MCF 10A (cell line): ENCODE measurements at regions not wholly inside any gene's neighbourhood (a gene's known extent, or its start where the extent isn't known, plus 50 kb on each side); places are given as distances from the start of the nearest gene placed in this dataset.

Source experiments
- BruUV-seq: library from RNA; stranded (reverse); fragments of 400-500 nt; replicated peaks from 2 replicates; lab custom pipeline; 2021; lab: Mats Ljungman, UMichigan
- CTCF ChIA-PET: fragments of 300-600 bp; sonication (Branson Sonifier 250); formaldehyde crosslinking; extraction: SDS; loops from one replicate; lab custom pipeline; 2021; ENCODE audit warnings: antibody characterized with exemption, inconsistent platforms; lab: Yijun Ruan, JAX
- POLR2A ChIA-PET: fragments of 300-600, 350-650 bp; sonication (Branson Sonifier 250); formaldehyde crosslinking; extraction: SDS; loops from one replicate; lab custom pipeline; 2020; ENCODE audit warnings: antibody characterized with exemption, inconsistent platforms; lab: Yijun Ruan, JAX
- DNase-seq: peaks from one replicate; pipeline ENCODE4 v3.0.0-alpha.2; 2018; ENCODE audit not compliant: unreplicated experiment
- H3K27ac Mint-ChIP-seq: one replicate; pipeline ENCODE4 v1.8.0; 2022; ENCODE audit warnings: mild to moderate bottlenecking, low read depth, mixed read lengths; ENCODE audit not compliant: unreplicated experiment
- H3K27me3 Mint-ChIP-seq: one replicate; pipeline ENCODE4 v1.8.0; 2022; ENCODE audit warnings: mixed read lengths; ENCODE audit not compliant: insufficient read depth, unreplicated experiment
- H3K36me3 Mint-ChIP-seq: one replicate; pipeline ENCODE4 v1.8.0; 2022; ENCODE audit warnings: mild to moderate bottlenecking, moderate library complexity, mixed read lengths; ENCODE audit not compliant: insufficient read depth, unreplicated experiment
- H3K4me1 Mint-ChIP-seq: one replicate; pipeline ENCODE4 v1.8.0; 2022; ENCODE audit warnings: mixed read lengths; ENCODE audit not compliant: insufficient read depth, unreplicated experiment
- H3K4me3 Mint-ChIP-seq: one replicate; pipeline ENCODE4 v1.8.0; 2022; ENCODE audit warnings: mild to moderate bottlenecking, moderate library complexity, mixed read lengths; ENCODE audit not compliant: unreplicated experiment
- H3K9me3 Mint-ChIP-seq: one replicate; pipeline ENCODE4 v1.8.0; 2022; ENCODE audit warnings: mixed read lengths; ENCODE audit not compliant: unreplicated experiment
- intact Hi-C: fragments of 100-400 bp; cut with micrococcal nuclease; formaldehyde crosslinking; loops from 2 replicates; pipeline ENCODE4 v1.14.1; 2022
- TF ChIP-seq, protein P1 (sequence below): fragments of 200-600 bp; IDR thresholded peaks from one replicate; pipeline ENCODE4 v1.8.0; 2022; ENCODE audit warnings: antibody characterized with exemption, mild to moderate bottlenecking; ENCODE audit not compliant: unreplicated experiment

DNA sequence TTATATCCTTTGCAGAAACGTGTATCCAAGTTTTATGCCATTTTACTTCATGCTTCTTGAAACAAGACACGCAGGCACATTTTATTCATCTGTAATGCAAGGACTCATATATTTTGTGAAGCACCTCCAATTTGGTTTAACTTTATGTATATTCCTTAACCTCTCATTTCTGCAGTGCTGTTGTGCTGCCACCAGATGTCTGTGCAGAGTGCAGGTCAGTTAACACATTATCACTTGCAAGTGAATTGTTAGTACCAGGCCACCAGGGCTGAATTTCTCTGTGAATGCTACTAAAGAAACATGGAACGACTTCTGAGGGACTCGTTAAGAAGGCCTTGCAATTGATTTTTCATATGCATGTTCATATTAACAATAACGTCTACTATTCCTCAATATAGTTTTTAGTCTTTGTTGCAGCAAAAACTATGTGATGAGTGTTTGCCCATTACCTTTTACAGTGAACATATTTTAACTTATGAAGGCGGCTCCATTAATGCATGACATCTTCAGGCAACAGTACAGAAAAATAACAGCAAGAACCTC, 770.3 kb downstream of the NLGN4X start:
- no peaks in the 10 kb centered on the region for H3K36me3 Mint-ChIP-seq
- no peak overlapping the region for H3K27ac Mint-ChIP-seq
- no peaks in the 10 kb centered on the region for H3K27me3 Mint-ChIP-seq
- H3K4me1 Mint-ChIP-seq = no peaks in the 10 kb centered on the region
- no peak overlapping the region for H3K4me3 Mint-ChIP-seq
- TF ChIP-seq, protein P1, sequence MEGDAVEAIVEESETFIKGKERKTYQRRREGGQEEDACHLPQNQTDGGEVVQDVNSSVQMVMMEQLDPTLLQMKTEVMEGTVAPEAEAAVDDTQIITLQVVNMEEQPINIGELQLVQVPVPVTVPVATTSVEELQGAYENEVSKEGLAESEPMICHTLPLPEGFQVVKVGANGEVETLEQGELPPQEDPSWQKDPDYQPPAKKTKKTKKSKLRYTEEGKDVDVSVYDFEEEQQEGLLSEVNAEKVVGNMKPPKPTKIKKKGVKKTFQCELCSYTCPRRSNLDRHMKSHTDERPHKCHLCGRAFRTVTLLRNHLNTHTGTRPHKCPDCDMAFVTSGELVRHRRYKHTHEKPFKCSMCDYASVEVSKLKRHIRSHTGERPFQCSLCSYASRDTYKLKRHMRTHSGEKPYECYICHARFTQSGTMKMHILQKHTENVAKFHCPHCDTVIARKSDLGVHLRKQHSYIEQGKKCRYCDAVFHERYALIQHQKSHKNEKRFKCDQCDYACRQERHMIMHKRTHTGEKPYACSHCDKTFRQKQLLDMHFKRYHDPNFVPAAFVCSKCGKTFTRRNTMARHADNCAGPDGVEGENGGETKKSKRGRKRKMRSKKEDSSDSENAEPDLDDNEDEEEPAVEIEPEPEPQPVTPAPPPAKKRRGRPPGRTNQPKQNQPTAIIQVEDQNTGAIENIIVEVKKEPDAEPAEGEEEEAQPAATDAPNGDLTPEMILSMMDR = no peak
- H3K9me3 Mint-ChIP-seq = peaks cover 24% of the 10 kb centered on the region
- ChIA-PET CTCF (no interaction called here), POLR2A (no interaction called here)
- BruUV-seq = no TSS peak
- intact Hi-C loops = no loop called here
- no peak for DNase-seq

- CTCF ChIA-PET = no interaction called here
These were observed 779.3 kb downstream of the NLGN4X start for GRCh38 chrX:5449323-5449722.

DNA sequence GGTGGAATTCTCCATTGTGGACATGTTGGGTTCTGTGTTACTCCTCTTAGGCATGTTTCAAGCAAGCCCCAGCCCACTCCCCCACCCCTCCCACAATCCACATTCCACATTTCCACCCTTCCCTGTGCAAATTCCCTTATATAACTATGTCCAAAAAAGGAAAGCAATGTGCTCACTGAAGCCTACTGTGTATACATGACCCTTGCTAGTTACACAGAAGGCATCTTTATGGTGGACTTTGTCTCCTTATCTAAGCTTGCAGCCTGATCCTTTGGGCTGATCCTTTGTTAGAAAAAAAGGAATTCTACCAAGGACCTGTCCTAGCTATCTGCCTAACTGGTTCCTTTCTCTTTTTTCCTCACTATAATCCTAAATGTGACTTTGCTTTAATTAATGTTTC, 796.8 kb downstream of the NLGN4X start:
- TF ChIP-seq, protein P1 = no peak
- intact Hi-C loops = no loop called here
- H3K36me3 Mint-ChIP-seq = no peaks in the 10 kb centered on the region

More at GRCh38 chrX:5449323-5449722, 779.3 kb downstream of the NLGN4X start:
- no peaks in the 10 kb centered on the region for H3K36me3 Mint-ChIP-seq
- H3K27me3 Mint-ChIP-seq = no peaks in the 10 kb centered on the region
- TF ChIP-seq, protein P1 = no peak
- BruUV-seq = no TSS peak
- H3K4me1 Mint-ChIP-seq = no peaks in the 10 kb centered on the region
- H3K9me3 Mint-ChIP-seq = no peaks in the 10 kb centered on the region
- intact Hi-C loops = no loop called here
- no peak for DNase-seq
- POLR2A ChIA-PET = no interaction called here
- no peak overlapping the region for H3K27ac Mint-ChIP-seq
- no peak overlapping the region for H3K4me3 Mint-ChIP-seq

GRCh38 chrX:5425119-5425518, 803.5 kb downstream of the NLGN4X start:
- H3K4me3 Mint-ChIP-seq = no peak overlapping the region
- peaks cover 23% of the 10 kb centered on the region for H3K9me3 Mint-ChIP-seq
- no peak for DNase-seq
- no peaks in the 10 kb centered on the region for H3K27me3 Mint-ChIP-seq
- TF ChIP-seq, protein P1 = no peak
- H3K36me3 Mint-ChIP-seq = peaks cover 5% of the 10 kb centered on the region
- CTCF ChIA-PET = no interaction called here
- BruUV-seq = no TSS peak
- H3K4me1 Mint-ChIP-seq = no peaks in the 10 kb centered on the region
- H3K27ac Mint-ChIP-seq = no peak overlapping the region
- intact Hi-C loops = no loop called here
- POLR2A ChIA-PET = no interaction called here

More for the DNA sequence above, 796.8 kb downstream of the NLGN4X start:
- POLR2A ChIA-PET = no interaction called here
- no peaks in the 10 kb centered on the region for H3K27me3 Mint-ChIP-seq
- H3K4me3 Mint-ChIP-seq = no peak overlapping the region
- H3K4me1 Mint-ChIP-seq = no peaks in the 10 kb centered on the region
- DNase-seq = no peak
- H3K27ac Mint-ChIP-seq = no peak overlapping the region
- H3K9me3 Mint-ChIP-seq = peaks cover 28% of the 10 kb centered on the region
- CTCF ChIA-PET = no interaction called here
- BruUV-seq = no TSS peak
